Sigmoid colon (tissue), 3 donors: ENCODE measurements at regions not wholly inside any gene's neighbourhood (a gene's known extent, or its start where the extent isn't known, plus 50 kb on each side); places are given as distances from the start of the nearest gene placed in this dataset.

Experiments used
- CTCF ChIP-seq, 4 experiments: fragments of 450-650 bp in 3 of 4; fragments of 200-600 bp in 1 of 4; IDR thresholded peaks; one replicate each; pipeline ENCODE4 v1.5.1; 2016 to 2019; ENCODE audit warnings: antibody characterized with exemption in 4 of 4, mild to moderate bottlenecking in 3 of 4, moderate library complexity in 2 of 4
- POLR2A ChIP-seq, 2 donors: fragments of 450-650 bp; IDR thresholded peaks; one replicate each; pipeline ENCODE4 v1.6.1; 2016; ENCODE audit warnings: antibody characterized with exemption in 2 of 2, mild to moderate bottlenecking in 2 of 2, moderate library complexity in 2 of 2

GRCh38 chr18:60568220-60568619 is 195.6 kb upstream of the MC4R start:
- no peak for TF ChIP-seq POLR2A (IDR thresholded peaks at IDR 0.05)
- no peak for TF ChIP-seq CTCF (IDR thresholded peaks at IDR 0.05)
